ENCODE measurements at regions not wholly inside any gene's neighbourhood (a gene's known extent, or its start where the extent isn't known, plus 50 kb on each side); places are given as distances from the start of the nearest gene placed in this dataset.
"Not testable (repeated sequence)": the region's sequence is repeated elsewhere in the genome, so short reads cannot be mapped to it uniquely, and the experiment has no call there.

GRCh38 chr4:106806158-106806797, 229.8 kb downstream of the DKK2 start:
- no peaks in the 10 kb centered on the region for H3K27me3 Mint-ChIP-seq
- H3K27ac Mint-ChIP-seq: no peak overlapping the region
- CTCF ChIA-PET: no interaction called here
- H3K4me1 Mint-ChIP-seq (ENCODE audit: low read depth): no peaks in the 10 kb centered on the region
- H3K36me3 Mint-ChIP-seq: no peaks in the 10 kb centered on the region
- POLR2A ChIA-PET: no interaction called here
- no peak overlapping the region for H3K4me3 Mint-ChIP-seq
- intact Hi-C loops (cut with micrococcal nuclease): no loop called here
- DNase-seq: no peak
- no peaks in the 10 kb centered on the region for H3K9me3 Mint-ChIP-seq

- CTCF ChIA-PET: no interaction called here
- no peaks in the 10 kb centered on the region for H3K9me3 Mint-ChIP-seq
- H3K4me3 Mint-ChIP-seq: no peak overlapping the region
- intact Hi-C loops (cut with micrococcal nuclease): no loop called here
- H3K4me1 Mint-ChIP-seq (ENCODE audit: low read depth): no peaks in the 10 kb centered on the region
- DNase-seq: no peak
- POLR2A ChIA-PET: no interaction called here
- no peak overlapping the region for H3K27ac Mint-ChIP-seq
- H3K27me3 Mint-ChIP-seq: no peaks in the 10 kb centered on the region
- H3K36me3 Mint-ChIP-seq: no peaks in the 10 kb centered on the region
Observed at GRCh38 chr4:106803083-106803482, 233.0 kb downstream of the DKK2 start.

- intact Hi-C loops (cut with micrococcal nuclease): no loop called here
- H3K4me1 Mint-ChIP-seq (ENCODE audit: low read depth): no peaks in the 10 kb centered on the region
- no peak for DNase-seq
- no peaks in the 10 kb centered on the region for H3K27me3 Mint-ChIP-seq
- H3K9me3 Mint-ChIP-seq: no peaks in the 10 kb centered on the region
- CTCF ChIA-PET: no interaction called here
- H3K27ac Mint-ChIP-seq: no peak overlapping the region
- H3K36me3 Mint-ChIP-seq: no peaks in the 10 kb centered on the region
- H3K4me3 Mint-ChIP-seq: no peak overlapping the region
- POLR2A ChIA-PET: no interaction called here
Observed at GRCh38 chr4:106801386-106801785, 234.7 kb downstream of the DKK2 start.

- CTCF ChIA-PET: no interaction called here
- Mint-ChIP-seq H3K27ac (no peak overlapping the region), H3K27me3 (no peaks in the 10 kb centered on the region), H3K4me1 (ENCODE audit: low read depth) (no peaks in the 10 kb centered on the region), H3K36me3 (no peaks in the 10 kb centered on the region), H3K4me3 (no peak overlapping the region), H3K9me3 (no peaks in the 10 kb centered on the region)
- POLR2A ChIA-PET: no interaction called here
- intact Hi-C loops (cut with micrococcal nuclease): no loop called here
- DNase-seq: no peak
Observed at GRCh38 chr4:106796876-106797275, 239.2 kb downstream of the DKK2 start.

DNA sequence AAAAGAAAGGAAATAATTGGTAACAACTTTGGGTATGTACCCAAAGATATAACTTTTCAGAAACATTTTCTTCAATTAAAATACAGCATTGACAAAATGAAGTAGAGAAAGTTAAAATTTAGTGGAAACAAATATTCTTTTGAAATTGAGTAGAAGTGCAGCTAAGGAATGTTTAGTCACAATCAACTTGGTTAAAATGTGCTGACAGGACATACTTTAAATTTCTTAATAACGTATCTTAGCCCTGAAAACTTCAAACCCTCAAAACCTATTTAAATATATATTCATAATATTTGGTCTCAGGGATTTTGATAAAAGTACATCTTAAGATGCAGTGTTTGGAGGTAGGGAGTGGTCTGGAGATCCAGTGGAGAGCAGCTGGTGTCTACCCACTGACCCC, 240.8 kb downstream of the DKK2 start:
- POLR2A ChIA-PET: no interaction called here
- DNase-seq: no peak
- Mint-ChIP-seq H3K4me3 (no peak overlapping the region), H3K36me3 (no peaks in the 10 kb centered on the region), H3K27me3 (no peaks in the 10 kb centered on the region), H3K9me3 (no peaks in the 10 kb centered on the region), H3K27ac (no peak overlapping the region), H3K4me1 (ENCODE audit: low read depth) (no peaks in the 10 kb centered on the region)
- intact Hi-C loops (cut with micrococcal nuclease): no loop called here
- CTCF ChIA-PET: no interaction called here

GRCh38 chr4:106793933-106794332, 242.2 kb downstream of the DKK2 start:
- intact Hi-C loops (cut with micrococcal nuclease): no loop called here
- no peak for DNase-seq
- H3K27ac Mint-ChIP-seq: no peak overlapping the region
- no peaks in the 10 kb centered on the region for H3K27me3 Mint-ChIP-seq
- ChIA-PET POLR2A (no interaction called here), CTCF (no interaction called here)
- peaks cover 6% of the 10 kb centered on the region for H3K9me3 Mint-ChIP-seq
- no peak overlapping the region for H3K4me3 Mint-ChIP-seq
- H3K4me1 Mint-ChIP-seq (ENCODE audit: low read depth): no peaks in the 10 kb centered on the region
- H3K36me3 Mint-ChIP-seq: no peaks in the 10 kb centered on the region

- H3K27ac Mint-ChIP-seq: no peak overlapping the region
- no peak overlapping the region for H3K4me3 Mint-ChIP-seq
- no peaks in the 10 kb centered on the region for H3K9me3 Mint-ChIP-seq
- no peaks in the 10 kb centered on the region for H3K36me3 Mint-ChIP-seq
- intact Hi-C loops (cut with micrococcal nuclease): no loop called here
- POLR2A ChIA-PET: no interaction called here
- no peak for DNase-seq
- CTCF ChIA-PET: no interaction called here
- no peaks in the 10 kb centered on the region for H3K27me3 Mint-ChIP-seq
- H3K4me1 Mint-ChIP-seq (ENCODE audit: low read depth): no peaks in the 10 kb centered on the region
Observed at GRCh38 chr4:106775636-106776035, 260.5 kb downstream of the DKK2 start.

- CTCF ChIA-PET; POLR2A ChIA-PET; intact Hi-C loops (cut with micrococcal nuclease); H3K4me1 Mint-ChIP-seq (ENCODE audit: low read depth); H3K27me3 Mint-ChIP-seq; H3K36me3 Mint-ChIP-seq; DNase-seq; H3K27ac Mint-ChIP-seq; H3K9me3 Mint-ChIP-seq; H3K4me3 Mint-ChIP-seq: not testable (repeated sequence)
Observed at GRCh38 chr4:106774055-106774454, 262.1 kb downstream of the DKK2 start.

- ChIA-PET POLR2A (no interaction called here), CTCF (no interaction called here)
- H3K27ac Mint-ChIP-seq: no peak overlapping the region
- intact Hi-C loops (cut with micrococcal nuclease): no loop called here
- no peaks in the 10 kb centered on the region for H3K36me3 Mint-ChIP-seq
- H3K9me3 Mint-ChIP-seq: no peaks in the 10 kb centered on the region
- no peaks in the 10 kb centered on the region for H3K27me3 Mint-ChIP-seq
- no peak for DNase-seq
- no peak overlapping the region for H3K4me3 Mint-ChIP-seq
- no peaks in the 10 kb centered on the region for H3K4me1 Mint-ChIP-seq (ENCODE audit: low read depth)
Observed at GRCh38 chr4:106773076-106773905, 262.8 kb downstream of the DKK2 start.

DNA sequence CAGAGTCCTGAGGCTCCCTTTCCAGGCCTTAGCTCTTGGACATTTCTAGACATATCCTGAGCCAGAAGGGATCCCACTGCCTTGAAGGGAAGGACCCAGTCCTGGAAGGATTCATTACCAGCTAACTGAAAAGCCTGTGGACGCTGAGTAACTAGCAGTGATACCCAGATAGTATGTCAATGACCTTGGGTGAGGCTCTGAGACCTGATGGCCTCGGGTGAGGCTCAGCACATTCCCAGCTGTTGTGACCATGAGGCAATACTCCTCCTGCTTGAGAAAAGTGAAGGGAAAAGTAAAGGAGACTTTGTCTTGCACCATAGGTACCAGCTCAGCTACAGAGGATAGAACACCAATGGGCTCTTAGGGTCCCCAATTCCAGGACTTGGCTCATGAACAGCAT, 268.1 kb downstream of the DKK2 start:
- CTCF ChIA-PET: no interaction called here
- Mint-ChIP-seq H3K27me3 (no peaks in the 10 kb centered on the region), H3K9me3 (no peaks in the 10 kb centered on the region), H3K36me3 (no peaks in the 10 kb centered on the region), H3K4me3 (no peak overlapping the region), H3K27ac (no peak overlapping the region), H3K4me1 (ENCODE audit: low read depth) (no peaks in the 10 kb centered on the region)
- no peak for DNase-seq
- intact Hi-C loops (cut with micrococcal nuclease): no loop called here
- POLR2A ChIA-PET: no interaction called here

DNA sequence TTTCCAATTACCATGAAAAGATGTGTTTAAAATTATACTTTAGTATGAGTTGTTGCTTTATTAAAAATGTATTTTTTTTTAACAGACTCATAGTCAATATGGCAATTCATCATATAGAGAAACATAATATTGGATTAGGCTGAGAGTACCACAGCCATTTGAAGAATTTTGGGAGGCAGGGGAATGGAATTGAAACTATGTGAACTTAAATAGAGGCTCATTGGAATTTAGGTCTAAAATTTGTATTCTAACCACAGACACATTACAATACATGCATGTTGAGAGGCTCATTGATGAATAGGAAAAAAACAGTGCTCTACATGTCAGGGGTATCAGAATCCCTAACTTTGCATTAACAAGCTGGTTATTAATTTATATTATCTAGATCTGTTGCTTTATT, 269.6 kb downstream of the DKK2 start:
- no peak for DNase-seq
- POLR2A ChIA-PET: no interaction called here
- Mint-ChIP-seq H3K27me3 (no peaks in the 10 kb centered on the region), H3K4me3 (no peak overlapping the region), H3K4me1 (ENCODE audit: low read depth) (no peaks in the 10 kb centered on the region), H3K27ac (no peak overlapping the region), H3K9me3 (no peaks in the 10 kb centered on the region), H3K36me3 (no peaks in the 10 kb centered on the region)
- CTCF ChIA-PET: no interaction called here
- intact Hi-C loops (cut with micrococcal nuclease): no loop called here

GRCh38 chr4:106764774-106765173, 271.3 kb downstream of the DKK2 start:
- no peak for DNase-seq
- intact Hi-C loops (cut with micrococcal nuclease): no loop called here
- H3K9me3 Mint-ChIP-seq: no peaks in the 10 kb centered on the region

DNA sequence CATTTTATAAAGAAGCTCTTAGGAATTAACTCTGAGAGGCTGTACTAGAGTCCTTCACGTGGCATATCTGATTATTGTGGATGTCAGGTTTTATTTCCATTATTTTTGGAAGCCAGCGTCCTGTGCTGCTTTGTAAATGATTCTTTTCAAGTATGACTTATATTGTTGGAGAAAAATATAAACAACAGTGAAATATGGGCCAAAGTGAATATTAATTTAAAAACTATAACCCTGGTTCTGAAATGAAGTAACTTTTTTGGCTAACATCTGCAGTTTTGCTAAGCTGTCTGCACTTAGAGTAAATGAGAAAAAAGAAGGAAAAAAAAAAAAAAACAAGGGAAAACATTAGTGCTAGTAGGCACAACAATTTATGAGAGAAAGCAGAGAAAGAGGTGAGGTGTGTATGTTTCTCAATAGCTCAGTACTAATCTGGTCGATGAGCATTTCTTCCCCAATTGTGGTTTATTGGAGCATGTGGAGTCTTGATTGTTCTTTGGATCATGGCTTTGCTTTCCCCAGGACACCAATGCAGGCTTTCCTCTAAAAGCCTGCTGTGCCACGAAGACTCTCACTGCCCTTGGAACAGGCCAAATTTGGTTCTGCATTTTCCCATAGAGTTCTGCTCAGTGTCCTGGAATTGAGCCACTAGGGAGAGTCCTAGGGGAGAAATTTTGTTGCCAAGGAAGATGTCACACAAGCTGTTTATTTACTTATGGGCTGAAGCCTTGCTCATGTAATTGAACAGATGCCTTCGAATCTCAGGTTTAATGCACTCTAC, 273.3 kb downstream of the DKK2 start:
- POLR2A ChIA-PET: no interaction called here
- Mint-ChIP-seq H3K4me3 (no peak overlapping the region), H3K4me1 (ENCODE audit: low read depth) (no peaks in the 10 kb centered on the region), H3K27me3 (no peaks in the 10 kb centered on the region), H3K9me3 (no peaks in the 10 kb centered on the region), H3K36me3 (no peaks in the 10 kb centered on the region), H3K27ac (no peak overlapping the region)
- intact Hi-C loops (cut with micrococcal nuclease): no loop called here
- CTCF ChIA-PET: no interaction called here
- no peak for DNase-seq

More at GRCh38 chr4:106764774-106765173, 271.3 kb downstream of the DKK2 start:
- Mint-ChIP-seq H3K4me3 (no peak overlapping the region), H3K27ac (no peak overlapping the region), H3K36me3 (no peaks in the 10 kb centered on the region), H3K27me3 (no peaks in the 10 kb centered on the region), H3K4me1 (ENCODE audit: low read depth) (no peaks in the 10 kb centered on the region)
- ChIA-PET CTCF (no interaction called here), POLR2A (no interaction called here)

Measured in activated CD4-positive, alpha-beta memory T cell treated with anti-CD3 and anti-CD28 coated beads for 36 hours (primary cell).